ENCODE measurements at regions not wholly inside any gene's neighbourhood (a gene's known extent, or its start where the extent isn't known, plus 50 kb on each side); places are given as distances from the start of the nearest gene placed in this dataset.

- TF ChIP-seq CTCF (IDR thresholded peaks at IDR 0.05) (no peak), POLR2A (IDR thresholded peaks at IDR 0.05) (no peak)
- Histone ChIP-seq H3K4me3 (no peak overlapping the region), H3K4me1 (no peaks in the 10 kb centered on the region), H3K36me3 (replicated peaks in 1 of 2; ENCODE audit: insufficient read depth in 1 of 2, low read depth in 2 of 2) (no peaks in the 10 kb centered on the region), H3K9me3 (no peaks in the 10 kb centered on the region), H3K27me3 (no peaks in the 10 kb centered on the region), H3K27ac (no peak overlapping the region)
- ATAC-seq (no peak), DNase-seq (no peak)
- intact Hi-C loops (cut with DNase I) = no loop called here
- 52 to 53% methylated on average over 4 of the region's 4 CpGs for WGBS, 2 donors
Measured at GRCh38 chr6:101236709-101237108, 156.8 kb upstream of the GRIK2 start.

- H3K27me3 ChIP-seq = no peaks in the 10 kb centered on the region
- intact Hi-C loops (cut with DNase I) = no loop called here
- TF ChIP-seq CTCF (IDR thresholded peaks at IDR 0.05) = no peak
- no peak for TF ChIP-seq POLR2A (IDR thresholded peaks at IDR 0.05)
- H3K27ac ChIP-seq = no peak overlapping the region
- no peaks in the 10 kb centered on the region for H3K4me1 ChIP-seq
- no peak for DNase-seq
- no peaks in the 10 kb centered on the region for H3K36me3 ChIP-seq (replicated peaks in 1 of 2; ENCODE audit: insufficient read depth in 1 of 2, low read depth in 2 of 2)
- no peak for ATAC-seq
- no peaks in the 10 kb centered on the region for H3K9me3 ChIP-seq
- no peak overlapping the region for H3K4me3 ChIP-seq
Measured at GRCh38 chr6:101241442-101241841, 152.1 kb upstream of the GRIK2 start.

- no peak overlapping the region for H3K27ac ChIP-seq
- TF ChIP-seq POLR2A (IDR thresholded peaks at IDR 0.05) (no peak), CTCF (IDR thresholded peaks at IDR 0.05) (no peak)
- intact Hi-C loops (cut with DNase I) = no loop called here
Measured at GRCh38 chr6:101249470-101249869, 144.0 kb upstream of the GRIK2 start.

GRCh38 chr6:101257163-101257562 is 136.3 kb upstream of the GRIK2 start:
- TF ChIP-seq POLR2A (IDR thresholded peaks at IDR 0.05) (no peak), CTCF (IDR thresholded peaks at IDR 0.05) (no peak)
- no peak for ATAC-seq

More at GRCh38 chr6:101249470-101249869, 144.0 kb upstream of the GRIK2 start:
- ATAC-seq (no peak), DNase-seq (no peak)
- peaks cover 0 to 10% (median 0%) of the 10 kb centered on the region in 3 donors for H3K9me3 ChIP-seq
- H3K36me3 ChIP-seq (replicated peaks in 1 of 2; ENCODE audit: insufficient read depth in 1 of 2, low read depth in 2 of 2) = no peaks in the 10 kb centered on the region
- no peaks in the 10 kb centered on the region for H3K4me1 ChIP-seq
- H3K27me3 ChIP-seq = no peaks in the 10 kb centered on the region
- no peak overlapping the region for H3K4me3 ChIP-seq

GRCh38 chr6:101259505-101259904 is 134.0 kb upstream of the GRIK2 start:
- TF ChIP-seq CTCF (IDR thresholded peaks at IDR 0.05) (no peak), POLR2A (IDR thresholded peaks at IDR 0.05) (no peak)
- intact Hi-C loops (cut with DNase I) = no loop called here
- ATAC-seq (no peak), DNase-seq (no peak)
- no peaks in the 10 kb centered on the region for H3K4me1 ChIP-seq
- no peak overlapping the region for H3K4me3 ChIP-seq
- H3K9me3 ChIP-seq = no peaks in the 10 kb centered on the region
- no peak overlapping the region for H3K27ac ChIP-seq
- H3K27me3 ChIP-seq = no peaks in the 10 kb centered on the region
- H3K36me3 ChIP-seq (replicated peaks in 1 of 2; ENCODE audit: insufficient read depth in 1 of 2, low read depth in 2 of 2) = no peaks in the 10 kb centered on the region
- 75 to 82% methylated on average over 5 of the region's 5 CpGs for WGBS, 2 donors

More at GRCh38 chr6:101257163-101257562, 136.3 kb upstream of the GRIK2 start:
- DNase-seq = no peak
- Histone ChIP-seq H3K4me1 (no peaks in the 10 kb centered on the region), H3K27ac (no peak overlapping the region), H3K36me3 (replicated peaks in 1 of 2; ENCODE audit: insufficient read depth in 1 of 2, low read depth in 2 of 2) (no peaks in the 10 kb centered on the region), H3K9me3 (no peaks in the 10 kb centered on the region), H3K4me3 (no peak overlapping the region), H3K27me3 (no peaks in the 10 kb centered on the region)
- intact Hi-C loops (cut with DNase I) = no loop called here
